Ascending aorta (tissue), 2 donors: ENCODE measurements at regions not wholly inside any gene's neighbourhood (a gene's known extent, or its start where the extent isn't known, plus 50 kb on each side); places are given as distances from the start of the nearest gene placed in this dataset.

Experiments
- DNase-seq, 2 donors: peaks; one replicate each; pipeline ENCODE4 v3.0.0-alpha.2; 2019; ENCODE audit warnings: low spot score in 2 of 2
- H3K27ac ChIP-seq, 2 donors: fragments of 200-600 bp; sonication (generic); one replicate each; pipeline ENCODE4 v1.5.1; 2016 to 2017; ENCODE audit warnings: mild to moderate bottlenecking in 1 of 2
- H3K27me3 ChIP-seq: fragments of 200-600 bp; sonication (generic); one replicate; pipeline ENCODE4 v1.5.1; 2017
- H3K36me3 ChIP-seq, 2 donors: fragments of 200-600 bp; sonication (generic); one replicate each; pipeline ENCODE4 v1.5.1; 2016
- H3K4me1 ChIP-seq, 2 donors: fragments of 200-600 bp; sonication (generic); one replicate each; pipeline ENCODE4 v1.5.1; 2016 to 2017; ENCODE audit warnings: mild to moderate bottlenecking in 1 of 2
- H3K4me3 ChIP-seq, 2 donors: fragments of 200-600 bp; sonication (generic); one replicate each; pipeline ENCODE4 v1.5.1; 2016 to 2017; ENCODE audit warnings: mild to moderate bottlenecking in 1 of 2
- H3K9me3 ChIP-seq, 2 donors: fragments of 200-600 bp; sonication (generic); one replicate each; pipeline ENCODE4 v1.5.1; 2016
- intact Hi-C: fragments of 100-400 bp; cut with DNase I; formaldehyde crosslinking; loops from one replicate; pipeline ENCODE4 v1.15.1; 2023
- TF ChIP-seq, protein P1 (sequence below), 3 experiments: fragments of 200-600 bp in 2 of 3; fragments of 450-650 bp in 1 of 3; sonication (generic) in 2 of 3; IDR thresholded peaks; one replicate each; pipeline ENCODE4 v1.5.1; 2016 to 2019; ENCODE audit warnings: antibody characterized with exemption in 3 of 3, mild to moderate bottlenecking in 1 of 3, moderate library complexity in 1 of 3

DNA sequence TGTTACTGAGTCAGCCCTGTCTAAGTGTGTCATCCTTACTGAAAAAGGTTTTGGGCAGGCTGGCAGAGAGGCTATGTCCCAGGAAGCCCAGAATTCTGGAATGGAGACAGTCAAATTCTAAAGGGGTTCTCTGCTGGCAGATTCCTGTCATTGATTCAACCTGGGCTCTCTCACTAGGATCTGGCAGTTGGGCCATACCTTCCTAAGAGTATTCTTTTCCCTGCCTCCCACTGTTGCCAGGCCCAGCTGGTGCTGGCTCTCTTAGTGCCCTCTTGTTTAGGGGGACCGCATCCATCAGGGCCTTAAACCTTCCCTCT is 85.0 kb upstream of the EGLN3 start:
- Histone ChIP-seq H3K4me3 (no peak overlapping the region), H3K27ac (no peak overlapping the region), H3K4me1 (no peaks in the 10 kb centered on the region), H3K27me3 (no peaks in the 10 kb centered on the region), H3K36me3 (no peaks in the 10 kb centered on the region), H3K9me3 (no peaks in the 10 kb centered on the region)
- DNase-seq, result no peak
- TF ChIP-seq, protein P1, sequence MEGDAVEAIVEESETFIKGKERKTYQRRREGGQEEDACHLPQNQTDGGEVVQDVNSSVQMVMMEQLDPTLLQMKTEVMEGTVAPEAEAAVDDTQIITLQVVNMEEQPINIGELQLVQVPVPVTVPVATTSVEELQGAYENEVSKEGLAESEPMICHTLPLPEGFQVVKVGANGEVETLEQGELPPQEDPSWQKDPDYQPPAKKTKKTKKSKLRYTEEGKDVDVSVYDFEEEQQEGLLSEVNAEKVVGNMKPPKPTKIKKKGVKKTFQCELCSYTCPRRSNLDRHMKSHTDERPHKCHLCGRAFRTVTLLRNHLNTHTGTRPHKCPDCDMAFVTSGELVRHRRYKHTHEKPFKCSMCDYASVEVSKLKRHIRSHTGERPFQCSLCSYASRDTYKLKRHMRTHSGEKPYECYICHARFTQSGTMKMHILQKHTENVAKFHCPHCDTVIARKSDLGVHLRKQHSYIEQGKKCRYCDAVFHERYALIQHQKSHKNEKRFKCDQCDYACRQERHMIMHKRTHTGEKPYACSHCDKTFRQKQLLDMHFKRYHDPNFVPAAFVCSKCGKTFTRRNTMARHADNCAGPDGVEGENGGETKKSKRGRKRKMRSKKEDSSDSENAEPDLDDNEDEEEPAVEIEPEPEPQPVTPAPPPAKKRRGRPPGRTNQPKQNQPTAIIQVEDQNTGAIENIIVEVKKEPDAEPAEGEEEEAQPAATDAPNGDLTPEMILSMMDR (IDR thresholded peaks at IDR 0.05), result no peak
- intact Hi-C loops, result no loop called here

DNA sequence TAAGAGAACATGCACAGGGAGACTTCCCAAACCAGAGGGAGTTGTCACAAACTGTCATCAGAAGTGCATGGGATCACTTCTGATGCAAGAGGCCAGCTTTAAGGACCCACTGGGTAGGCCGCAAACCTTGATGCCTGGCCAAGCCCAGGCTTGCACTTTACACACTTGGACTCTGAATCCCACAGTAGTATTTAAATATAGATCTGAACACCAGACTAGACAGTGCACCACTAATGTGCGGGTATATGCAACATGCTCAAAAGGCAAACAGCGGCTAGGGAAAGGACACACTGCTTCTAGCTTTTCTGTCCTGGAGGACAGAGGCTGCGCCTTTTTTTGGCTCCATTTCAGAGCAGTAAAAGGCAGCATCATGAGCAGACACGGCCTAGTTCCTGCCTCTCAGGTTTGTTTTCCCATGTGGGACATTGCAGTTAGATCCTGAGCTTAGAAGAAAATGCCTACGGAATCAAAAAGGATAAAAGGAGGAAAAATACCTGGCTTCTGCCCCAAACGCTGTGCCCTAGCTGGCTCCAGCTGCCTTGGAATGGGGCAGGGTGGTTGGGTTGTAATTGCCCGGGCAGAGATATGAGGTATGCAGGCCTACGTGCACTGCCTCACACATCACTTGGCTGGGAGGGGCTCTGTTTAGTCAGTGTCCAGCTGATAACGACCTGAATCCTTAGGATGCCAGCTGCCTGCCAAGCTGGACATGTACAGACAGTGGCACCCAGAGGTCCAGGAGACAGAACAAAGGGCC is 84.5 kb upstream of the EGLN3 start:
- intact Hi-C loops, result no loop called here
- Histone ChIP-seq H3K27ac (no peak overlapping the region), H3K9me3 (no peaks in the 10 kb centered on the region), H3K4me3 (no peak overlapping the region), H3K4me1 (no peaks in the 10 kb centered on the region), H3K27me3 (no peaks in the 10 kb centered on the region), H3K36me3 (no peaks in the 10 kb centered on the region)
- DNase-seq, result no peak
- TF ChIP-seq, protein P1 (IDR thresholded peaks at IDR 0.05), result no peak

DNA sequence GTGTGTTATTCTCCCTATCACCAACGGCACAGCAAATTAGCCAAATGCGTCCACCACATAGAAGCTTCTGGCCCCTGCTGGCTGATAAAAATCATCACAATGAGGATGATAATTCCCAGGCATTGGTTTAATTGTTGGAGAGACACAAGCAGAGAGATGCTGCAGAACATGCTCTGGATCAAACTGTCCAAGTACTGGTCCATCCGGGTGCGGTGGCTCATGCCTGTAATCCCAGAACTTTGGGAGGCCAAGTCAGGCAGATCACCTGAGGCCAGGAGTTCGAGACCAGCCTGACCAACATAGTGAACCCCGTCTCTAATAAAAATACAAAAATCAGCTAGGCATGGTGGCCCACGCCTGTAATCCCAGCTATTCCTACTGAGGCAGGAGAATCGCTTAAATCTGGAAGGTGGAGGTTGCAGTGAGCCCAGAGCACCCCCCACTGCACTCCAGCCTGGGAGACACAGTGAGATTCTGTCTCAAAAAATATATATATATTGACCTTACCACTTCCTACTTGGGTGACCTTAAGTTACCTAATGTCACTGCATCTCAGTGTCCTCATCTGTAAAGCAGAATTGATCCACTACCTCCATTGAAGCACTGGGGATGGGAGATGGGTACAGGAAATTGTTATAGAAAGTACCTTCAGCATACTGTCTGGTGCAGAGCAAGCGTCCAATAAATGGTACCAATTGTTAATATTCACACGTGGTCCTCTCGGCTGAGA is 83.7 kb upstream of the EGLN3 start:
- Histone ChIP-seq H3K4me3 (no peak overlapping the region), H3K36me3 (no peaks in the 10 kb centered on the region), H3K27ac (no peak overlapping the region), H3K27me3 (no peaks in the 10 kb centered on the region), H3K9me3 (no peaks in the 10 kb centered on the region), H3K4me1 (no peaks in the 10 kb centered on the region)
- intact Hi-C loops, result no loop called here
- no peak for DNase-seq
- TF ChIP-seq, protein P1 (IDR thresholded peaks at IDR 0.05), result no peak

DNA sequence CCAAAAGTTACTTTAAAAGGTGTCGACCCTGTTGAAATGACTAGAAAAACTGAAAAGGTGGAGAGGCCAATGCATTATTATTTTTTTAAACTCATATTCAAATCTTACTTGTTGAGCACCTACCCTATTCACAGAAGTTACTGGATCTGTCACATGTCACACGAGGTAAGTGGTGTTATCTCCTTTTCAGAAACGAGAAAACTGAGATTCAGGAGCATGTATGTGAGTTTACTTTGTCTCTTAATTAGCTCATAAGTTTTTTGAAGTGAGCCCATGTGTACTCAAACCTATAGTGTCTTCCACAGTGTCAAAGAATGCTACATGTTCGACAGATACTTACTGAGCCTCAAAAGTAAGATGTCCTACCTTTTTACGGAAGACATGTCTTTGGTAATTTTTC is 81.8 kb upstream of the EGLN3 start:
- intact Hi-C loops, result no loop called here
- no peak for DNase-seq
- Histone ChIP-seq H3K9me3 (no peaks in the 10 kb centered on the region), H3K27ac (no peak overlapping the region), H3K36me3 (no peaks in the 10 kb centered on the region), H3K4me1 (no peaks in the 10 kb centered on the region), H3K27me3 (no peaks in the 10 kb centered on the region), H3K4me3 (no peak overlapping the region)
- TF ChIP-seq, protein P1 (IDR thresholded peaks at IDR 0.05), result no peak

DNA sequence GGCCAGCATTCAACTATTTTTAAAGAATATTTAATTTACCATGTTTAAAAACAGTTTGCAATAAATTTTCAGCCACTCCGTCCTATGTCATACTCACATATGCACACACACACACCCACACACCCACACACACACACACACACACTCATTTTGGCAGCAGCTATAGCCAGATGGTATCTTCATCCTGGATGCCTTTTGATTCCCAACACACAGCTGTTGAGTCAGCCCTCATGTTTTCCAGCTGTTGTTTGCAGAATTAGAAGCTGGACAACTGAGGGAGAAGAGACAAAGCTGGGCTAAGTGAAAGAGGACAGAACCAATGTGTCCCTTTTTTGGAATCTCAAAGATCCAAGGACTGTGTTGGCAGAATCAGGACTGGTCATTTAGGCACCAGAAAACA is 80.0 kb upstream of the EGLN3 start:
- no peaks in the 10 kb centered on the region for H3K36me3 ChIP-seq
- H3K4me1 ChIP-seq, result no peaks in the 10 kb centered on the region
- H3K4me3 ChIP-seq, result no peak overlapping the region
- no peaks in the 10 kb centered on the region for H3K9me3 ChIP-seq
- H3K27ac ChIP-seq, result no peak overlapping the region
- no peaks in the 10 kb centered on the region for H3K27me3 ChIP-seq
- intact Hi-C loops, result no loop called here
- DNase-seq, result no peak
- TF ChIP-seq, protein P1 (IDR thresholded peaks at IDR 0.05), result no peak
